HEK293 (cell line): ENCODE measurements at regions not wholly inside any gene's neighbourhood (a gene's known extent, or its start where the extent isn't known, plus 50 kb on each side); places are given as distances from the start of the nearest gene placed in this dataset.

ENCODE experiments used
- CTCF ChIP-seq: fragments of 450-650 bp; formaldehyde crosslinking; IDR thresholded peaks from 2 replicates; pipeline ENCODE4 v1.5.1; 2016; ENCODE audit warnings: missing biosample characterization, missing genetic modification characterization
- KLF7 ChIP-seq: fragments of 450-650 bp; formaldehyde crosslinking; IDR thresholded peaks from 2 replicates; pipeline ENCODE4 v1.5.1; 2016; ENCODE audit warnings: missing biosample characterization, missing genetic modification characterization, borderline replicate concordance
- MZF1 ChIP-seq: fragments of 450-650 bp; formaldehyde crosslinking; IDR thresholded peaks from 2 replicates; pipeline ENCODE4 v1.5.1; 2017; ENCODE audit warnings: missing biosample characterization, missing genetic modification characterization, borderline replicate concordance
- SETDB1 ChIP-seq: IDR thresholded peaks from one replicate; pipeline ENCODE4 v1.6.1; 2017; ENCODE audit warnings: mild to moderate bottlenecking, low read length, moderate library complexity, mixed read lengths; ENCODE audit not compliant: insufficient read length
- ZFP3 ChIP-seq: fragments of 450-650 bp; formaldehyde crosslinking; IDR thresholded peaks from 2 replicates; pipeline ENCODE4 v1.5.1; 2016; ENCODE audit warnings: low read depth, missing biosample characterization, missing genetic modification characterization
- ZNF274 ChIP-seq, 2 experiments: fragments of 200-500 bp in 1 of 2; fragments of 450-650 bp in 1 of 2; sonication (Bioruptor generic) in 1 of 2; formaldehyde crosslinking in 1 of 2; IDR thresholded peaks; 2 replicates each; pipeline versions ENCODE4 v1.5.1 to v1.6.1; 2014 to 2016; ENCODE audit warnings: borderline replicate concordance in 1 of 2, inconsistent platforms in 1 of 2, low read length in 1 of 2, missing biosample characterization in 1 of 2, missing genetic modification characterization in 1 of 2
- ZNF366 ChIP-seq: fragments of 450-650 bp; formaldehyde crosslinking; conservative IDR thresholded peaks from 2 replicates; pipeline ENCODE4 v1.5.1; 2016; ENCODE audit warnings: missing biosample characterization, missing genetic modification characterization
- ZNF561 ChIP-seq: fragments of 450-650 bp; IDR thresholded peaks from 2 replicates; pipeline ENCODE4 v1.5.1; 2018; ENCODE audit warnings: missing biosample characterization, missing genetic modification characterization, borderline replicate concordance
- ZNF580 ChIP-seq: fragments of 450-650 bp; formaldehyde crosslinking; IDR thresholded peaks from 2 replicates; pipeline ENCODE4 v1.5.1; 2016; ENCODE audit warnings: missing biosample characterization, missing genetic modification characterization

GRCh38 chr6:3592371-3592941 is 135.6 kb upstream of the SLC22A23 start:
- TF ChIP-seq CTCF (tag by site-specific recombination): no peak
- TF ChIP-seq MZF1 (tag by site-specific recombination): no peak
- no peak for TF ChIP-seq ZNF580
- no peak for TF ChIP-seq ZNF561 (tag by site-specific recombination)
- no peak for TF ChIP-seq ZNF366 (tag by site-specific recombination)
- TF ChIP-seq ZFP3 (tag by site-specific recombination): no peak
- TF ChIP-seq KLF7 (tag by site-specific recombination): no peak
- TF ChIP-seq ZNF274 (IDR thresholded peaks at IDR 0.05; ENCODE audit: low read length): no peak
- no peak for TF ChIP-seq ZNF274 (tag by site-specific recombination; IDR thresholded peaks at IDR 0.05; ENCODE audit: borderline replicate concordance)
- no peak for TF ChIP-seq SETDB1
